ENCODE measurements at regions not wholly inside any gene's neighbourhood (a gene's known extent, or its start where the extent isn't known, plus 50 kb on each side); places are given as distances from the start of the nearest gene placed in this dataset.

DNA sequence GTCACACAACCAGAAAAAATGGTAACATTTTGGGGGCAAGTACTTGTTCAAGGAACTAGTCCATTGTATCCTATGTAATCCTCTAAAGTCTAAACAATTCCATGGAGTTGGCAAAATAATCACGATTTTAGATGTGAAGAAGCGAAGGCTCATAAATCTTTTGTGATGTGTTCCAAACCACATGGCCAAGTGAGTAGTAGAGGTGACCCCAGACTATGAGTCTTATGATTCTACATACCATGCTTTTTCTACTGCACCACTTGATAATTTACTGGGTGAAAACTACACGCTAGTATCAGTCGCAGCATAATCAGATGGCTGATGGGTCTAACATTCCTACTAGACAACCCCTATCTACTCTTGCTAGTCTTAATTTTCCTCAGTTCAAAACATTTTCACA lies 371.4 kb downstream of the OSR1 start:
- H3K27me3 Mint-ChIP-seq (ENCODE audit: insufficient read depth) = no peaks in the 10 kb centered on the region
- no peaks in the 10 kb centered on the region for H3K36me3 Mint-ChIP-seq (ENCODE audit: low read depth)
- no peak for DNase-seq
- no peak overlapping the region for H3K4me3 Mint-ChIP-seq
- TF ChIP-seq, protein P1, sequence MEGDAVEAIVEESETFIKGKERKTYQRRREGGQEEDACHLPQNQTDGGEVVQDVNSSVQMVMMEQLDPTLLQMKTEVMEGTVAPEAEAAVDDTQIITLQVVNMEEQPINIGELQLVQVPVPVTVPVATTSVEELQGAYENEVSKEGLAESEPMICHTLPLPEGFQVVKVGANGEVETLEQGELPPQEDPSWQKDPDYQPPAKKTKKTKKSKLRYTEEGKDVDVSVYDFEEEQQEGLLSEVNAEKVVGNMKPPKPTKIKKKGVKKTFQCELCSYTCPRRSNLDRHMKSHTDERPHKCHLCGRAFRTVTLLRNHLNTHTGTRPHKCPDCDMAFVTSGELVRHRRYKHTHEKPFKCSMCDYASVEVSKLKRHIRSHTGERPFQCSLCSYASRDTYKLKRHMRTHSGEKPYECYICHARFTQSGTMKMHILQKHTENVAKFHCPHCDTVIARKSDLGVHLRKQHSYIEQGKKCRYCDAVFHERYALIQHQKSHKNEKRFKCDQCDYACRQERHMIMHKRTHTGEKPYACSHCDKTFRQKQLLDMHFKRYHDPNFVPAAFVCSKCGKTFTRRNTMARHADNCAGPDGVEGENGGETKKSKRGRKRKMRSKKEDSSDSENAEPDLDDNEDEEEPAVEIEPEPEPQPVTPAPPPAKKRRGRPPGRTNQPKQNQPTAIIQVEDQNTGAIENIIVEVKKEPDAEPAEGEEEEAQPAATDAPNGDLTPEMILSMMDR (IDR thresholded peaks at IDR 0.05) = no peak
- H3K27ac Mint-ChIP-seq = peak overlapping the region; percentile 73
- H3K9me3 Mint-ChIP-seq = no peaks in the 10 kb centered on the region
- peaks cover 54% of the 10 kb centered on the region for H3K4me1 Mint-ChIP-seq (ENCODE audit: low read depth)

DNA sequence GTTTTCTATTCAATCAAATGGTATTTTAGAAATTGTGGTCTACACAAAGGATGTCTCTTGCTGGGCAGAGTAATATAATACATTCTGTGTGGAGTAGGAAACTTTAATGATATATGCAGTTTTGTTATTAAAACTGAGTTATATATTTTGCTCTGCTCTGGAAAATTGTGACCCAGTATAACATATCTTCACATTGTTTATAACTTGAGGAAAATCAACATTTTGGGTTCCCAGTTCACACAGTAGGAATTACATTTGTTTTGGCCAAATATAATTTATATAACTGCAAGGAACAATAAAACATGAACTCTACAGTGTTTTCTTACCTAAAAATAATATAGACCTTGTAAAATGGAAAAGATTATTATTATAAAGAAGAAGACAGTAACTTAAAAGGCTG lies 372.4 kb downstream of the OSR1 start:
- no peaks in the 10 kb centered on the region for H3K36me3 Mint-ChIP-seq (ENCODE audit: low read depth)
- no peak overlapping the region for H3K4me3 Mint-ChIP-seq
- peaks cover 53% of the 10 kb centered on the region for H3K4me1 Mint-ChIP-seq (ENCODE audit: low read depth)
- DNase-seq = no peak
- H3K27ac Mint-ChIP-seq = no peak overlapping the region
- no peaks in the 10 kb centered on the region for H3K9me3 Mint-ChIP-seq
- no peaks in the 10 kb centered on the region for H3K27me3 Mint-ChIP-seq (ENCODE audit: insufficient read depth)
- TF ChIP-seq, protein P1 (IDR thresholded peaks at IDR 0.05) = no peak

DNA sequence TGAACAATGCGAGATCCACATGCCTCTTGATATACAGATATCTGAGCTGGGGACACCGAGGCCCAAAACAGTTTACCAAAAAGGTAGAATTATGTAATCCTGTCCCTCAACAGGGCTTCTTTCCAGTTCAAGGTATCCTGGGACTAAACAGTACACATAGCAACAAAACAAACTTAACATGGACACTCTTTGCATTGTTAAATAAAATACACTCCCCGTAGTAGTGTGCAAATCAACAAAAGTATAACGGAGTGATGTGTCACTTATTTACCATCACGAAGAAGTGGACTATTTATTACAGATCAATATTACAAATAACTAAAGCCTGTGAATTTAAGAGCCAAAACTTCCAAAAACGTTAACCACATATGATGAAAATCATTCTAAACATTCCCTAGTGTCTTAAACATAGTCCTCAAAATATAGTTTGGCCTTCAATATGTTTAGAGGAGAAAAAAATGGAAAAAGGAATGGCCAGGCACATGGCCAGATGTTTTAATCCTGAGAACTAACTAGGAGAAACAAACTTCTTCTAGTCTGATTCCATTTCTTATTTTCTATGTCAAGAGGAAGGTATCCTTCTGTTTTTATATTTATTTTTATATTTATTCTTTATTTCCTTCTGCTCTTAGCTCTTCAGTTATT lies 377.5 kb downstream of the OSR1 start:
- Mint-ChIP-seq H3K9me3 (no peaks in the 10 kb centered on the region), H3K36me3 (ENCODE audit: low read depth) (0 out of 2 replicates have a peak, but pooled peaks cover 5% of the 10 kb centered on the region), H3K4me3 (no peak overlapping the region), H3K4me1 (ENCODE audit: low read depth) (peaks cover 29% of the 10 kb centered on the region), H3K27me3 (ENCODE audit: insufficient read depth) (no peaks in the 10 kb centered on the region; the same call in 1 of the 2 replicates), H3K27ac (no peak overlapping the region)
- no peak for DNase-seq
- TF ChIP-seq, protein P1 (IDR thresholded peaks at IDR 0.05) = no peak

DNA sequence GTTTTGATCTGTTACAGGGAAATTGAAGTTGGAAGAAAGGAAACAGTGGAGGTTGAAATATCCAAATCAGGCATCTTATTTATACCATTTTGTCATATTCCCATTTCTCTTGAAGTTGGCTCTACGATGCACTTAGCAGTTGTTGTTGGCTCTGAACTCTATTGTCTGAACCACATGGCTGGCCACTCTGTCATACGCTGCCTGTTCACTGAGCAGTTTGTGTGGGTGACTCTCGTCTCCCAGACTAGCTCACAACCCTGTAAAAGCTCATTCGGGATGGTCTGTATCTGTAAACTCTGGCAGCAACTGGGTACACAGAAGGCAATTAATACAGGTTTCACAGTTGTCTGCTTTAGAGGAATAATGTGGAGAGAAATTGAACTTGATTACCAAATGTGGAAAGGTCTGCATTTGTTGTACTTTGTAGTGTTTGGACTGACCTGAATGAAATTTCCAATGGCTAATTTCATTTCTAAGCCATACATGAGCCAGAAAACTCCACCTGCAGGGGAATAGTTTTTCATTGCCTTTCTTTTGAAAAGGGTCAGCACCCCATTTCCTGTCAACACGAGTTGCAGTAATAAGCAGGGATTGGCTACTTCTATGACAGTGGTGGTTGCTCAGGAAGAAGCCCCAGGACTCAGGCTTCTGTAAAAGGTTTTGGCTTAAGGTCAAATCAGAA lies 378.2 kb downstream of the OSR1 start:
- Mint-ChIP-seq H3K27me3 (ENCODE audit: insufficient read depth) (no peaks in the 10 kb centered on the region; the same call in 1 of the 2 replicates), H3K4me1 (ENCODE audit: low read depth) (peaks cover 36% of the 10 kb centered on the region), H3K36me3 (ENCODE audit: low read depth) (0 out of 2 replicates have a peak, but pooled peaks cover 5% of the 10 kb centered on the region), H3K4me3 (no peak overlapping the region), H3K9me3 (no peaks in the 10 kb centered on the region), H3K27ac (no peak overlapping the region)
- DNase-seq = no peak
- TF ChIP-seq, protein P1 (IDR thresholded peaks at IDR 0.05) = no peak

DNA sequence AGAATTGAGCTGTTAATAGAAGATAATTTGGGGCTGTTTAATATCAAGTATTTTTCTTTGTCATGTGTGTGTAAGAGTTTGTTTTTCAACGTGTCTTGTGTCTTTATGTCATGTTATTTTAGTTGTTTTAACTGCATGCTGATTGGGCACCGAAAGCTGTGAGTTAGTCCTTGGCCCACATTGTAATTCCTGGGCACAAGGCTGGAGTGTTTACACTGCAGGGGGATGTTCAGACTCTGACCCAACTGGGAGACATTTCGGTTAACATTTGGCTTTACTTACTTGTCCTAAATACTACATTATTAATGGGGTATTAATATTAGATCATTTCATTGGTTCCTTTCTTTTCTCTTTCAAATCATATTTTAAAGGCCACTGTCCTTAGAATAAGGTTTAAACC lies 381.0 kb downstream of the OSR1 start:
- H3K9me3 Mint-ChIP-seq = no peaks in the 10 kb centered on the region
- no peak for DNase-seq

More for the DNA sequence above, 381.0 kb downstream of the OSR1 start:
- H3K36me3 Mint-ChIP-seq (ENCODE audit: low read depth) = 0 out of 2 replicates have a peak, but pooled peaks cover 5% of the 10 kb centered on the region
- H3K27me3 Mint-ChIP-seq (ENCODE audit: insufficient read depth) = no peaks in the 10 kb centered on the region; the same call in 1 of the 2 replicates
- H3K4me3 Mint-ChIP-seq = peak overlapping the region; percentile 19; the same call in 1 of the 2 replicates
- peaks cover 43% of the 10 kb centered on the region for H3K4me1 Mint-ChIP-seq (ENCODE audit: low read depth)
- H3K27ac Mint-ChIP-seq = peak overlapping the region; percentile 97
- TF ChIP-seq, protein P1 (IDR thresholded peaks at IDR 0.05) = no peak

All from HFFc6 (cell line).